ENCODE measurements at regions not wholly inside any gene's neighbourhood (a gene's known extent, or its start where the extent isn't known, plus 50 kb on each side); places are given as distances from the start of the nearest gene placed in this dataset.

GRCh38 chr10:128377364-128377987, 251.3 kb upstream of the MKI67 start:
- Histone ChIP-seq H3K4me2 (ENCODE audit: low read depth, low read length) (no peak overlapping the region), H3K79me2 (ENCODE audit: insufficient read depth, low read length) (no peaks in the 10 kb centered on the region), H4K20me1 (ENCODE audit: insufficient read depth, low read length) (no peaks in the 10 kb centered on the region), H3K4me3 (replicated peaks in 1 of 3; ENCODE audit: insufficient read depth in 1 of 3, low read depth in 2 of 3, low read length in 3 of 3) (no peak overlapping the region), H3K36me3 (replicated peaks in 1 of 2; ENCODE audit: control insufficient read depth in 1 of 2, insufficient read depth in 2 of 2, low read length in 2 of 2) (no peaks in the 10 kb centered on the region), H3K27me3 (ENCODE audit: control insufficient read depth in 1 of 2, insufficient read depth in 2 of 2, low read length in 2 of 2) (peaks cover 0 to 12% of the 10 kb centered on the region in 2 experiments; a peak in 1 of 5 replicates), H3K9me3 (ENCODE audit: low read length) (no peaks in the 10 kb centered on the region), H3K9ac (ENCODE audit: insufficient read depth, low read depth, low read length) (no peak overlapping the region), H2AFZ (ENCODE audit: low read length) (no peak overlapping the region), H3K27ac (ENCODE audit: extremely low read length, insufficient read depth, low read length) (no peak overlapping the region), H3K4me1 (ENCODE audit: insufficient read depth, low read length) (no peaks in the 10 kb centered on the region)
- BruUV-seq (replicated peaks) = no TSS peak
- intact Hi-C loops (cut with micrococcal nuclease; ENCODE audit: unreplicated experiment) (no loop called here), in situ Hi-C loops (cut with HindIII; ENCODE audit: extremely low pct_ligation_motif_present, low pct_unique_long_range_greater_than_20kb) (no loop called here)
- ChIA-PET POLR2A (no interaction called here), CTCF (ENCODE audit: low intra/inter-chr PET ratio, low total read pairs) (no interaction called here)
- DNase-seq (ENCODE audit: low spot score) = no peak
- no peak for FAIRE-seq
- ATAC-seq = no peak
- TF ChIP-seq ATF7 (IDR thresholded peaks at IDR 0.05) (no peak), ATF7 (CRISPR knock-in tag; IDR thresholded peaks at IDR 0.05) (no peak), RFXAP (CRISPR knock-in tag; IDR thresholded peaks at IDR 0.05; ENCODE audit: borderline replicate concordance) (no peak)
- WGBS (ENCODE audit: low lambda C conversion rate) = 23% methylated on average over 8 of the region's 9 CpGs

GRCh38 chr10:128377988-128378387, 251.8 kb upstream of the MKI67 start:
- WGBS (ENCODE audit: low lambda C conversion rate) = 0% methylated on average over 3 of the region's 3 CpGs
- Histone ChIP-seq H3K4me3 (replicated peaks in 1 of 3; ENCODE audit: insufficient read depth in 1 of 3, low read depth in 2 of 3, low read length in 3 of 3) (no peak overlapping the region), H3K9me3 (ENCODE audit: low read length) (no peaks in the 10 kb centered on the region), H3K27me3 (ENCODE audit: control insufficient read depth in 1 of 2, insufficient read depth in 2 of 2, low read length in 2 of 2) (peaks cover 0 to 12% of the 10 kb centered on the region in 2 experiments; a peak in 1 of 5 replicates), H3K36me3 (replicated peaks in 1 of 2; ENCODE audit: control insufficient read depth in 1 of 2, insufficient read depth in 2 of 2, low read length in 2 of 2) (no peaks in the 10 kb centered on the region), H3K27ac (ENCODE audit: extremely low read length, insufficient read depth, low read length) (no peak overlapping the region), H3K9ac (ENCODE audit: insufficient read depth, low read depth, low read length) (no peak overlapping the region), H2AFZ (ENCODE audit: low read length) (no peak overlapping the region), H4K20me1 (ENCODE audit: insufficient read depth, low read length) (no peaks in the 10 kb centered on the region), H3K4me2 (ENCODE audit: low read depth, low read length) (no peak overlapping the region), H3K79me2 (ENCODE audit: insufficient read depth, low read length) (no peaks in the 10 kb centered on the region), H3K4me1 (ENCODE audit: insufficient read depth, low read length) (no peaks in the 10 kb centered on the region)
- CTCF ChIA-PET (ENCODE audit: low intra/inter-chr PET ratio, low total read pairs) = no interaction called here
- ATAC-seq (no peak; the same call in 2 of the 3 replicates), FAIRE-seq (no peak), DNase-seq (ENCODE audit: low spot score) (peak; percentile 5)
- BruUV-seq (replicated peaks) = no TSS peak
- TF ChIP-seq HNF4A (CRISPR knock-in tag; IDR thresholded peaks at IDR 0.05) (peak; percentile 46; the same call in 1 of the 2 replicates), WIZ (CRISPR knock-in tag; IDR thresholded peaks at IDR 0.05) (no peak)
- POLR2A ChIA-PET = no interaction called here
- in situ Hi-C loops (cut with HindIII; ENCODE audit: extremely low pct_ligation_motif_present, low pct_unique_long_range_greater_than_20kb) = no loop called here
- intact Hi-C loops (cut with micrococcal nuclease; ENCODE audit: unreplicated experiment) = no loop called here

All from HepG2 (cell line).